Gastroesophageal sphincter (tissue), 3 donors: ENCODE measurements at regions not wholly inside any gene's neighbourhood (a gene's known extent, or its start where the extent isn't known, plus 50 kb on each side); places are given as distances from the start of the nearest gene placed in this dataset.

Experiments used
- POLR2A ChIP-seq, 2 donors: fragments of 450-650 bp; IDR thresholded peaks; one replicate each; pipeline ENCODE4 v1.6.1; 2017; ENCODE audit warnings: antibody characterized with exemption in 2 of 2, mild to moderate bottlenecking in 2 of 2, moderate library complexity in 1 of 2
- TF ChIP-seq, protein P1 (sequence below), 4 experiments: fragments of 200-600 bp in 2 of 4; fragments of 450-650 bp in 2 of 4; sonication (generic) in 1 of 4; IDR thresholded peaks; one replicate each; pipeline ENCODE4 v1.5.1; 2017 to 2019; ENCODE audit warnings: antibody characterized with exemption in 4 of 4, mild to moderate bottlenecking in 2 of 4, moderate library complexity in 2 of 4

DNA sequence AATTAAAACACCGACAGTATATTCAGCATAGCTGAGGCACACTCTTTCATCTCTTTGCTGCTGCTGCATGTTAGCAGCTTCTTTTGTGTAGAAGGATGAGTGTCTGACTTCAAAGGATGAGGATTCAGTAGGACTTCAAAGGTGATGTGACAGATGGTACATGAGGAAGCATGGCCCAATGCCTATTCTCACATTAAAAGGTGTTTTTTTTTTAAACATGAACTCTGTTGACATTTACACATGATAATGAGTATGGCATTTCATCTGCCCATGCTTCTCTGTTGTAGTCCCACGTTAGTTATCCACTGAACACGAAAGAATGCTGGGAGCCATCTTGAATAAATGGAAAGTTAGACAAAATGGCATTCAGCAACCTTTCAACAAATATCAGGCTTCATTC lies 1950.8 kb upstream of the PIK3C3 start:
- TF ChIP-seq, protein P1, sequence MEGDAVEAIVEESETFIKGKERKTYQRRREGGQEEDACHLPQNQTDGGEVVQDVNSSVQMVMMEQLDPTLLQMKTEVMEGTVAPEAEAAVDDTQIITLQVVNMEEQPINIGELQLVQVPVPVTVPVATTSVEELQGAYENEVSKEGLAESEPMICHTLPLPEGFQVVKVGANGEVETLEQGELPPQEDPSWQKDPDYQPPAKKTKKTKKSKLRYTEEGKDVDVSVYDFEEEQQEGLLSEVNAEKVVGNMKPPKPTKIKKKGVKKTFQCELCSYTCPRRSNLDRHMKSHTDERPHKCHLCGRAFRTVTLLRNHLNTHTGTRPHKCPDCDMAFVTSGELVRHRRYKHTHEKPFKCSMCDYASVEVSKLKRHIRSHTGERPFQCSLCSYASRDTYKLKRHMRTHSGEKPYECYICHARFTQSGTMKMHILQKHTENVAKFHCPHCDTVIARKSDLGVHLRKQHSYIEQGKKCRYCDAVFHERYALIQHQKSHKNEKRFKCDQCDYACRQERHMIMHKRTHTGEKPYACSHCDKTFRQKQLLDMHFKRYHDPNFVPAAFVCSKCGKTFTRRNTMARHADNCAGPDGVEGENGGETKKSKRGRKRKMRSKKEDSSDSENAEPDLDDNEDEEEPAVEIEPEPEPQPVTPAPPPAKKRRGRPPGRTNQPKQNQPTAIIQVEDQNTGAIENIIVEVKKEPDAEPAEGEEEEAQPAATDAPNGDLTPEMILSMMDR (IDR thresholded peaks at IDR 0.05) = no peak
- no peak for TF ChIP-seq POLR2A (IDR thresholded peaks at IDR 0.05)
